ENCODE measurements at regions not wholly inside any gene's neighbourhood (a gene's known extent, or its start where the extent isn't known, plus 50 kb on each side); places are given as distances from the start of the nearest gene placed in this dataset.

DNA sequence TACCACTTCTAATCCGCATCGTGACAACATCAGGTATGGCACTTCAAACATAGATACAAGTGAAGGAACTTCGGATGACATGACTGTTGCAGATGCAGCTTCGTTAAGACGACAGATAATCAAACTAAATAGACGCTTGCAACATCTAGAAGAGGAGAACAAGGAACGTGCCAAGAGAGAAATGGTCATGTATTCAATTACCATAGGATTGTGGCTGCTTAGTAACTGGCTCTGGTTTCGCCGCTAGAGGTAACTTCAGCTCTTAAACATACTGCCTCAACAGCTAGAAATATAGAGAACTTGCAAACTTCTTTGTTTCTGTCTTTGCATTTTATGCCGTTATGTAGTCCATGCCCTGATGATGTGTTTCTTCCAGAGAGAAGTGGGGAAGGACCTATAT lies 530.8 kb upstream of the DIPK2B start:
- TF ChIP-seq, protein P1, sequence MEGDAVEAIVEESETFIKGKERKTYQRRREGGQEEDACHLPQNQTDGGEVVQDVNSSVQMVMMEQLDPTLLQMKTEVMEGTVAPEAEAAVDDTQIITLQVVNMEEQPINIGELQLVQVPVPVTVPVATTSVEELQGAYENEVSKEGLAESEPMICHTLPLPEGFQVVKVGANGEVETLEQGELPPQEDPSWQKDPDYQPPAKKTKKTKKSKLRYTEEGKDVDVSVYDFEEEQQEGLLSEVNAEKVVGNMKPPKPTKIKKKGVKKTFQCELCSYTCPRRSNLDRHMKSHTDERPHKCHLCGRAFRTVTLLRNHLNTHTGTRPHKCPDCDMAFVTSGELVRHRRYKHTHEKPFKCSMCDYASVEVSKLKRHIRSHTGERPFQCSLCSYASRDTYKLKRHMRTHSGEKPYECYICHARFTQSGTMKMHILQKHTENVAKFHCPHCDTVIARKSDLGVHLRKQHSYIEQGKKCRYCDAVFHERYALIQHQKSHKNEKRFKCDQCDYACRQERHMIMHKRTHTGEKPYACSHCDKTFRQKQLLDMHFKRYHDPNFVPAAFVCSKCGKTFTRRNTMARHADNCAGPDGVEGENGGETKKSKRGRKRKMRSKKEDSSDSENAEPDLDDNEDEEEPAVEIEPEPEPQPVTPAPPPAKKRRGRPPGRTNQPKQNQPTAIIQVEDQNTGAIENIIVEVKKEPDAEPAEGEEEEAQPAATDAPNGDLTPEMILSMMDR (IDR thresholded peaks at IDR 0.05), result no peak
- no peak for TF ChIP-seq POLR2A (IDR thresholded peaks at IDR 0.05)
